ENCODE measurements at regions not wholly inside any gene's neighbourhood (a gene's known extent, or its start where the extent isn't known, plus 50 kb on each side); places are given as distances from the start of the nearest gene placed in this dataset.
A peak's percentile ranks its signal among the peaks of the same experiment; 100 is the strongest.

DNA sequence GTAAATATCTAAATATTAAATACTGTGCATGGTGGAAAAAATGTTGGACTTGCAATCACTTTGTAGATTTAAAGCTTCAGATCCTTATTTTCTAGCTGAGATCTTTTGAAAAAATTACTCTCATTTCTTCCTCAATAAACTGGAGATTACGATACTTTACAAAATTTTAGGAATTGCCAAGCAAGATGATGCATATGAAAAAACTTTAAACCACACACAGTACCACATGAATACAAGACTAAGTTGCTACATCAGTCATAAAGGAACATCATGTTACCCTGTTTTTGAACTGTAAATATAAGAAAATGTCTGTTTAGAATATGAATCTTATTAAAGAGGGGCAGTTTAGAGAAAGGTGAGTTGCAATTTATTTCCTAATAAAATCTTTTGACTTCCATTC is 703.6 kb upstream of the NUDT12 start:
- intact Hi-C loops (cut with DNase I) = no loop called here

DNA sequence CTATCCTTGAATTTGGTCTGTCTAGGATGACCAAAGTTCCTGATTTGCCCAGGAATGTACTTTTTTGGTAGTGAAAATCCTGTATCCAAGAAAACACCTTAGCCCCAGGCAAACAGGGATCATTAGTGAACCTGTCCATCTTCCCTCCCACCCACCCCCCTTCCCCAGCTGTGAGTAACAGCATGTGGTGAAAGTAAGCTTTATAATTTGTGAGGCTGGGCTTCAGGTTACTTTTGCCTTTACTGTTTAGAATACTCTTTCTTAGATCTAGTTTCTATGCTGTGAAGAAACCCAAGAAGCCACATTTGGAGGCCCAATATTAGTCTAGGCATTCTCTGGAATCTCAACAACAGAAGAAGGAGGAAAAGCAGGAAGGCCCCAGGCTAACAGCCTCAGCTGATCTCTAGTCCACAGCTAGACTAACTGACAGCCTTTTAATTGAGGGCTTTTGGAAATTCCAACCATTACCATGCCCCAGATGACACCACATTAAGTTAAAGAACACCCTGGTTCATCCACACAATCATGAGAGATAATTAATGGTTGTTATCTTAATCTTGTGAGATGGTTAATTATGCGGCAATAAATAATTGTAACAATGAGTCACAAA is 703.0 kb upstream of the NUDT12 start:
- TF ChIP-seq EP300 (IDR thresholded peaks at IDR 0.05) (no peak), POLR2A (IDR thresholded peaks at IDR 0.05) (no peak), POLR2AphosphoS5 (IDR thresholded peaks at IDR 0.05) (no peak)
- Histone ChIP-seq H3K27me3 (no peaks in the 10 kb centered on the region), H3K9me3 (no peaks in the 10 kb centered on the region), H3K4me3 (no peak overlapping the region), H3K4me1 (no peaks in the 10 kb centered on the region), H3K36me3 (no peaks in the 10 kb centered on the region), H3K27ac (no peak overlapping the region)
- intact Hi-C loops (cut with DNase I) = no loop called here
- no peak for DNase-seq
- WGBS, 2 donors = 87 to 91% methylated on average over 1 of the region's 1 CpG

More for the DNA sequence above, 703.6 kb upstream of the NUDT12 start:
- Histone ChIP-seq H3K27me3 (no peaks in the 10 kb centered on the region), H3K4me1 (no peaks in the 10 kb centered on the region), H3K4me3 (no peak overlapping the region), H3K9me3 (no peaks in the 10 kb centered on the region), H3K36me3 (no peaks in the 10 kb centered on the region), H3K27ac (no peak overlapping the region)
- WGBS, 2 donors = 76 to 93% methylated on average over 1 of the region's 1 CpG
- TF ChIP-seq POLR2AphosphoS5 (IDR thresholded peaks at IDR 0.05) (no peak), EP300 (IDR thresholded peaks at IDR 0.05) (no peak)
- TF ChIP-seq, protein P1, sequence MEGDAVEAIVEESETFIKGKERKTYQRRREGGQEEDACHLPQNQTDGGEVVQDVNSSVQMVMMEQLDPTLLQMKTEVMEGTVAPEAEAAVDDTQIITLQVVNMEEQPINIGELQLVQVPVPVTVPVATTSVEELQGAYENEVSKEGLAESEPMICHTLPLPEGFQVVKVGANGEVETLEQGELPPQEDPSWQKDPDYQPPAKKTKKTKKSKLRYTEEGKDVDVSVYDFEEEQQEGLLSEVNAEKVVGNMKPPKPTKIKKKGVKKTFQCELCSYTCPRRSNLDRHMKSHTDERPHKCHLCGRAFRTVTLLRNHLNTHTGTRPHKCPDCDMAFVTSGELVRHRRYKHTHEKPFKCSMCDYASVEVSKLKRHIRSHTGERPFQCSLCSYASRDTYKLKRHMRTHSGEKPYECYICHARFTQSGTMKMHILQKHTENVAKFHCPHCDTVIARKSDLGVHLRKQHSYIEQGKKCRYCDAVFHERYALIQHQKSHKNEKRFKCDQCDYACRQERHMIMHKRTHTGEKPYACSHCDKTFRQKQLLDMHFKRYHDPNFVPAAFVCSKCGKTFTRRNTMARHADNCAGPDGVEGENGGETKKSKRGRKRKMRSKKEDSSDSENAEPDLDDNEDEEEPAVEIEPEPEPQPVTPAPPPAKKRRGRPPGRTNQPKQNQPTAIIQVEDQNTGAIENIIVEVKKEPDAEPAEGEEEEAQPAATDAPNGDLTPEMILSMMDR (IDR thresholded peaks at IDR 0.05) = no peak
- no peak for DNase-seq

DNA sequence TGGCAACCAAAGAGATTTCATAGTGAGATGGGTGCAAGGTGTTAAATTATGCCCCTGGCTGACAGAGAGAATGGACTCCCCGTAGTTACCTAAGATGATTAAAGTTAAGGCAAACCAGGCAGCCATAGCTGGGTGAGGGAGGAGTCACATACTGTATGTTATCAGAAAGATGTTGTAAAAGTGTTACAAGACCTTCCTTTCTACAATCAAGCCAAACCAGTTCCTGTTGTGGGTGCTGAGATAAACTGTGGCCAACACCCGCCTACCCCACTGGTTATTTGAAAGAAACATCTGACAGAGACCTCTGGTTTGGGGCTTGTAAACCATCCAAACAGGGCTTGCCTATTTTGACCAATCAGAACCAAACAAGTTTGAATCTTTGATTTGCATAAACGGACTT is 684.7 kb upstream of the NUDT12 start:
- TF ChIP-seq POLR2AphosphoS5 (IDR thresholded peaks at IDR 0.05) (no peak), POLR2A (IDR thresholded peaks at IDR 0.05) (no peak), EP300 (IDR thresholded peaks at IDR 0.05) (no peak)
- TF ChIP-seq, protein P1 (IDR thresholded peaks at IDR 0.05) = no peak
- intact Hi-C loops (cut with DNase I) = no loop called here
- no peak for DNase-seq
- H3K27me3 ChIP-seq = no peaks in the 10 kb centered on the region
- H3K9me3 ChIP-seq = no peaks in the 10 kb centered on the region
- H3K4me3 ChIP-seq = no peak overlapping the region
- H3K4me1 ChIP-seq = no peaks in the 10 kb centered on the region
- H3K36me3 ChIP-seq = no peaks in the 10 kb centered on the region
- WGBS, 2 donors = 41 to 68% methylated on average over 3 of the region's 3 CpGs
- H3K27ac ChIP-seq = no peak overlapping the region

DNA sequence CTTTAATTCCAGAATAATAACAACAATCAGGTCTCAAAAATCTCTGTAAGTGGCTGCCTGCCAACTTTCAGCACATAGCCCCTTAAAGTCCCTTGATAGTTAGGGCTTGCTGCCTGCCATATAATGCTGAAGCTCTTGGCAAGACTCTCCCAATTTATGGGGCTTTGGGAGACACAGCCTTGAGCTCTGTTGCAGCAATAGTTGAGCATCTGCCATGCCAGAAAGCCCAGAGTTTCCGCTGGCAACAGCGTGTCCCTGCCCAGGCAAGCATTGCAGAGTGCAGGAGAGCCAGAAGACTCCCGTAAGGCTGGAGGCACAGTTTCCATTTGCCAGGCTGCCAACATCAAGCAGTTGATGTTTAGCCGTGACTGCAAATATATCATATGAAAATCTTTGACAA is 678.5 kb upstream of the NUDT12 start:
- no peaks in the 10 kb centered on the region for H3K9me3 ChIP-seq
- no peak overlapping the region for H3K4me3 ChIP-seq
- H3K36me3 ChIP-seq = no peaks in the 10 kb centered on the region
- DNase-seq = peak; percentile 73
- WGBS, 2 donors = 91 to 93% methylated on average over 4 of the region's 4 CpGs
- H3K4me1 ChIP-seq = peaks cover 0 to 21% (median 8%) of the 10 kb centered on the region in 4 donors
- intact Hi-C loops (cut with DNase I) = no loop called here
- no peaks in the 10 kb centered on the region for H3K27me3 ChIP-seq
- TF ChIP-seq, protein P1 (IDR thresholded peaks at IDR 0.05) = no peak
- no peak for TF ChIP-seq POLR2AphosphoS5 (IDR thresholded peaks at IDR 0.05)
- no peak overlapping the region for H3K27ac ChIP-seq

DNA sequence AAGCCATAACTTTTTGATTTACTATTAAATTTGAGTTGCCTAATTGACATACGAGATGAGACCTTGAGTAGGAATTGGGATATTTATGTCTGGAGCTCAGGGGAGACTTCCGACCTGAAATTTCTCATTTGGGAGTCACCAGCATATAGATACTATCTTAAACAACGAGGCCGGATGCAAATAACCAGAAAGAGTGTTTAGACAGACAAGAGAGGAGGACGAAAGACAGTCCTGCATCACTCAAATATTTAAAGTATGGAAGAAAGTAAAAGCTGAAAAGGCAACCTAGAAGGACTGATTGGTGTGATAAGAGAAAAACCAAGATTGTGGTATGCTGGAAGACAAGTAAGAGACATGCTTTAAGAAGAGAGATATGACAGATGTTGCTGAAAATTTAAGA is 675.0 kb upstream of the NUDT12 start:
- DNase-seq = no peak
- WGBS, 2 donors = 74 to 83% methylated on average over 5 of the region's 5 CpGs
- Histone ChIP-seq H3K4me1 (peaks cover 0 to 21% (median 8%) of the 10 kb centered on the region in 4 donors), H3K9me3 (no peaks in the 10 kb centered on the region), H3K36me3 (no peaks in the 10 kb centered on the region), H3K27ac (no peak overlapping the region), H3K27me3 (no peaks in the 10 kb centered on the region), H3K4me3 (no peak overlapping the region)
- TF ChIP-seq POLR2AphosphoS5 (IDR thresholded peaks at IDR 0.05) = no peak
- no peak for TF ChIP-seq POLR2A (IDR thresholded peaks at IDR 0.05)
- TF ChIP-seq EP300 (IDR thresholded peaks at IDR 0.05) = no peak
- TF ChIP-seq, protein P1 (IDR thresholded peaks at IDR 0.05) = no peak
- intact Hi-C loops (cut with DNase I) = no loop called here

Data from sigmoid colon (tissue), 6 donors.